Esophagus squamous epithelium (tissue), 4 donors: ENCODE measurements at regions not wholly inside any gene's neighbourhood (a gene's known extent, or its start where the extent isn't known, plus 50 kb on each side); places are given as distances from the start of the nearest gene placed in this dataset.

Experiments
- POLR2A ChIP-seq, 4 donors: fragments of 450-650 bp; IDR thresholded peaks; one replicate each; pipeline ENCODE4 v1.6.1; 2017; ENCODE audit warnings: antibody characterized with exemption in 4 of 4, mild to moderate bottlenecking in 4 of 4, moderate library complexity in 3 of 4
- TF ChIP-seq, protein P1 (sequence below), 6 experiments: fragments of 450-650 bp in 4 of 6; fragments of 200-600 bp in 2 of 6; sonication (generic) in 2 of 6; IDR thresholded peaks; one replicate each; pipeline ENCODE4 v1.5.1; 2016 to 2019; ENCODE audit warnings: antibody characterized with exemption in 6 of 6, mild to moderate bottlenecking in 4 of 6, moderate library complexity in 4 of 6

- TF ChIP-seq, protein P1, sequence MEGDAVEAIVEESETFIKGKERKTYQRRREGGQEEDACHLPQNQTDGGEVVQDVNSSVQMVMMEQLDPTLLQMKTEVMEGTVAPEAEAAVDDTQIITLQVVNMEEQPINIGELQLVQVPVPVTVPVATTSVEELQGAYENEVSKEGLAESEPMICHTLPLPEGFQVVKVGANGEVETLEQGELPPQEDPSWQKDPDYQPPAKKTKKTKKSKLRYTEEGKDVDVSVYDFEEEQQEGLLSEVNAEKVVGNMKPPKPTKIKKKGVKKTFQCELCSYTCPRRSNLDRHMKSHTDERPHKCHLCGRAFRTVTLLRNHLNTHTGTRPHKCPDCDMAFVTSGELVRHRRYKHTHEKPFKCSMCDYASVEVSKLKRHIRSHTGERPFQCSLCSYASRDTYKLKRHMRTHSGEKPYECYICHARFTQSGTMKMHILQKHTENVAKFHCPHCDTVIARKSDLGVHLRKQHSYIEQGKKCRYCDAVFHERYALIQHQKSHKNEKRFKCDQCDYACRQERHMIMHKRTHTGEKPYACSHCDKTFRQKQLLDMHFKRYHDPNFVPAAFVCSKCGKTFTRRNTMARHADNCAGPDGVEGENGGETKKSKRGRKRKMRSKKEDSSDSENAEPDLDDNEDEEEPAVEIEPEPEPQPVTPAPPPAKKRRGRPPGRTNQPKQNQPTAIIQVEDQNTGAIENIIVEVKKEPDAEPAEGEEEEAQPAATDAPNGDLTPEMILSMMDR (IDR thresholded peaks at IDR 0.05) = no peak
- TF ChIP-seq POLR2A (IDR thresholded peaks at IDR 0.05) = no peak
Measured at GRCh38 chr4:66794390-66795034, 750.8 kb downstream of the CENPC start.
